ENCODE measurements at regions not wholly inside any gene's neighbourhood (a gene's known extent, or its start where the extent isn't known, plus 50 kb on each side); places are given as distances from the start of the nearest gene placed in this dataset.
"Not testable (repeated sequence)": the region's sequence is repeated elsewhere in the genome, so short reads cannot be mapped to it uniquely, and the experiment has no call there.

DNA sequence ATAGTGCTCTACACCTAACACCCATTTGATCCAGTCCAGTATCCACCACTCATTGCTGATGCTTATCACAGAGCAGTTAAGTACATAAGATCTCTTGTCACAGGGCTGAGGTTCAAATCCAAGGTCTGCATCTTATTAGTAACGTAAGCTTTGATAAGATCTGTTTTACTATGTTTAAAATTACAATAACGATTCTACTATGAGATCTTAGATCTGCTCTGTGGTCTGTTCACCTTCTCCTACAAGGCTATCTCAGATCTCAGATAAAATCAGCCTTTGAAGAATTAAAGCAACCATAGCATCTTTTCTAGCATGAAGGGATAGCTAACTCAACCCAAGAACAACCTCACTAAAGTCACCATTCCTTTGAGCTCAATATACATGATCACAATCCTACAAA is 431.0 kb upstream of the RORB start:
- no peak for DNase-seq (ENCODE audit: low read depth)
- H3K4me3 ChIP-seq (replicated peaks; ENCODE audit: low read depth, low read length): no peak overlapping the region
- TF ChIP-seq, protein P1, sequence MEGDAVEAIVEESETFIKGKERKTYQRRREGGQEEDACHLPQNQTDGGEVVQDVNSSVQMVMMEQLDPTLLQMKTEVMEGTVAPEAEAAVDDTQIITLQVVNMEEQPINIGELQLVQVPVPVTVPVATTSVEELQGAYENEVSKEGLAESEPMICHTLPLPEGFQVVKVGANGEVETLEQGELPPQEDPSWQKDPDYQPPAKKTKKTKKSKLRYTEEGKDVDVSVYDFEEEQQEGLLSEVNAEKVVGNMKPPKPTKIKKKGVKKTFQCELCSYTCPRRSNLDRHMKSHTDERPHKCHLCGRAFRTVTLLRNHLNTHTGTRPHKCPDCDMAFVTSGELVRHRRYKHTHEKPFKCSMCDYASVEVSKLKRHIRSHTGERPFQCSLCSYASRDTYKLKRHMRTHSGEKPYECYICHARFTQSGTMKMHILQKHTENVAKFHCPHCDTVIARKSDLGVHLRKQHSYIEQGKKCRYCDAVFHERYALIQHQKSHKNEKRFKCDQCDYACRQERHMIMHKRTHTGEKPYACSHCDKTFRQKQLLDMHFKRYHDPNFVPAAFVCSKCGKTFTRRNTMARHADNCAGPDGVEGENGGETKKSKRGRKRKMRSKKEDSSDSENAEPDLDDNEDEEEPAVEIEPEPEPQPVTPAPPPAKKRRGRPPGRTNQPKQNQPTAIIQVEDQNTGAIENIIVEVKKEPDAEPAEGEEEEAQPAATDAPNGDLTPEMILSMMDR (IDR thresholded peaks at IDR 0.05; ENCODE audit: low read length, missing control alignments): no peak

DNA sequence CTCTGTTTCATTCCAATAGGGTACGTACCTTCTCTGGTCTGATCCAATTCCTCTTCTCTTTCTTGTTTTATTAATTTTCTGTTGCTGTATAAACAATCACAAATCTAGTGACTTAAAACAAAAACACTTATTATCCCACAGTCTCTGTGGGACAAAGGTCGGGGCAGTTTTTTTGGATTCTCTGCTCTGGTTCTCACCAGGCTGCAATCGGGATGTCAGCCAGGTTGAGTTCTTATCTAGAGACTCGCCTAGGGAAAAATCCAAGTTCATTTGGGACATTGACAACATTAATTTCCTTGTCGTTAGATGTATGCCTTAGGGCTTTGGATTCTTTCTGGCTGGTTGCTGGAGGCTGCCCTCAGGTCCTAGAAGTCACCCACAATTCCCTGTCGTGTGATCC is 430.5 kb upstream of the RORB start:
- TF ChIP-seq, protein P1 (IDR thresholded peaks at IDR 0.05; ENCODE audit: low read length, missing control alignments): no peak
- no peak for DNase-seq (ENCODE audit: low read depth)
- no peak overlapping the region for H3K4me3 ChIP-seq (replicated peaks; ENCODE audit: low read depth, low read length)

DNA sequence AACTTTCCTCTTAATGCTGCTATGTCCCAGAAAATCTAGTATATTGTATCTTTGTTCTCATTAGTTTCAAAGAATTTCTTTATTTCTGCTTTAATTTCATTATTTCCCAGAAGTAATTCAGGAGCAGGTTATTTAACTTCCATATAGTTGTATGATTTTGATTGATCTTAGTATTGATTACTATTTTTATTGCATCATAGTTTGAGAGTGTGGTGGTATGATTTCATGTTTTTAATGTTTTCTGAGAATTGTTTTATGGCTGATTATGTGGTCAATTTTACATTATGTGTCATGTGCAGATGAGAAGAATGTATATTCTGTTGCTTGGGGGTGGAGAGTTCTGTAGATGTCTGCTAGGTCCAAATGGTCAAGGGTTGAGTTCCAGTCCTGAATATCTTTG is 425.6 kb upstream of the RORB start:
- no peak overlapping the region for H3K4me3 ChIP-seq (replicated peaks; ENCODE audit: low read depth, low read length)
- TF ChIP-seq, protein P1 (IDR thresholded peaks at IDR 0.05; ENCODE audit: low read length, missing control alignments): no peak
- no peak for DNase-seq (ENCODE audit: low read depth)

DNA sequence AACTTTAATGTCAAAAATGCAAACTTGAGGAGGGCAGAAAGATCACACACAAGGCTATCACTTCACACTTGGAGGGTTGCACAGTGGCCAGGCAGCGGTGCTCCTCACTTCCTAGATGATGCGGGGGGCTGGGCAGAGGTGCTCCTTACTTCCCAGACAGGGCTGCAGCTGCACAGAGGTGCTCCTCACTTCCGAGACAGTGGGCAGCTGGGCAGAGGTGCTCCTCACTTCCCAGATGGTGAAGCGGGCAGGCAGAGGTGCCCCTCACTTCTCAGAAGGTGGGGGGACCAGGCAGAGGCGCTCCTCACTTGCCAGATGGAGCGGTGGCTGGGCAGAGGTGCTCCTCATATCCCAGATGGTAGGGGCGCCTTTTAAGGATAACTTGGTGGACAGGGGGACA is 423.2 kb upstream of the RORB start:
- H3K4me3 ChIP-seq (replicated peaks; ENCODE audit: low read depth, low read length): no peak overlapping the region
- no peak for DNase-seq (ENCODE audit: low read depth)
- TF ChIP-seq, protein P1 (IDR thresholded peaks at IDR 0.05; ENCODE audit: low read length, missing control alignments): no peak

DNA sequence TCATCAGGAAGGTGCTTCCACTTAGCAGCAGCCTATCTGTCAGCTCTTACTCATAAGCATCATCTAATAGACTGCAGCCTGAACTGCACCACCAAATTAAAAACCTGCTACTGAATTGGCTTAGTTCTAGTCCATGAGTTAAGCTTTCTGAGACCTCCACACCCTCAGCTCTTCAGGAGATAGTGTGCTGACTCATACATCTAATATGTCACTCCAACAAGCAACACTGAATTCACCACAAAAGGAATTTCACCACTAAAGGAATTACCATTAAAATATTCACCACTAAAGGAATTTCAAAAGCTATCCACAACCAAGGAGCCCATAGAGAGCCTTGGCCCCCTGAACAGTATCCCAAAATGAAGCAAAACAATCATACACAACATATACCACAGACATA is 418.5 kb upstream of the RORB start:
- H3K4me3 ChIP-seq (replicated peaks; ENCODE audit: low read depth, low read length): no peak overlapping the region
- TF ChIP-seq, protein P1 (IDR thresholded peaks at IDR 0.05; ENCODE audit: low read length, missing control alignments): no peak
- no peak for DNase-seq (ENCODE audit: low read depth)

DNA sequence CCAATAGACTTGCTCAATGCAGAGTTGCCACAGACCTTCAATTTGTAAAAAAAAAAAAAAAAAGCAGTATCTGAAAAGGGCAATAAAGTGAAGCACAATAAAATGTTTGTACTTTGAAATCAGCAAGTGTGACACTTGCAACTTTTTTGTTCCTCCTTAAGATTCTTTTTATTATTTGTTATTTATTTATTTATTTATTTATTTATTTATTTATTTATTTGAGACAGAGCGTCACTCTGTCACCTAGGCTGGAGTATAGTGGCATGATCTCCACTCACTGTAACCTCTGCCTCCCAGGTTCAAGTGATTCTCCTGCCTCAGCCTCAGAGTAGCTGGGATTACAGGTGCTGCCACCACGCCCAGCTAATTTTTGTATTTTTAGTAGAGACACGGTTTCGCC is 416.5 kb upstream of the RORB start:
- not testable (repeated sequence) for H3K4me3 ChIP-seq (replicated peaks; ENCODE audit: low read depth, low read length); DNase-seq (ENCODE audit: low read depth)

DNA sequence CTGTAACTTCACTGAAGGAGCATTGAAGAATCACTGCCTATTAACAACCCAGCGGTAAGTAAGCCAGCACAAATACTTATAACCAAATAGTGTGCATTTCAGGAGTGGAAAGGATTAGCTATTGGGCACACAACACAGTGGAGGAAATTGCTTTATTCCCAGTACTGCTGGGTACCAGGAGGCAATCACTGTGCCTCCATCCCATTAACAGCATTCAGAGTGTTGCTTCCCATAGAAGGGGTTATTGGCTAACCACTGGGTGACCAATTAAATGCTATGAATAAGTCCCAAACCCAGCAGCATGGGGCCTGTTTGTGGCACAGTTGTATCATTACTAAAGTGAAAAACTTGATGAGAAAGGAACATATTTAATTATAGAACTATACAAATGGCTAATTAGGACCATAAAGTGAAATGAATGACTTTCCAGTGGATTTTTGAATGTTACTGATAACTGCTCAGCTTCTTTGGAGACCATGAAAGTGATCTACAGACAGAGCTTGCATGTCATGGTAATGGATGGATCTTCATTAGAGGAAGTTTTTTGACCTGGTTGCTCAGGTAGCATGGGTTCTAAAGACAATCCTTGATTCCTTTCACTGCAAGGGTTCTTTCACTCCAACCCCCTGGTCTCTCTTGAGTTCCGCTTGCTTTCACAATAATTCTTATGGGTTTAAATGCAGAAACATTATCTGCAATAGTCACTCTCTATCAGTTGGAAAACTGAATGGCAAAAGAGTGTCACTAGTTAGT is 413.3 kb upstream of the RORB start:
- H3K4me3 ChIP-seq (replicated peaks; ENCODE audit: low read depth, low read length): no peak overlapping the region
- no peak for DNase-seq (ENCODE audit: low read depth)
- TF ChIP-seq, protein P1 (IDR thresholded peaks at IDR 0.05; ENCODE audit: low read length, missing control alignments): no peak

DNA sequence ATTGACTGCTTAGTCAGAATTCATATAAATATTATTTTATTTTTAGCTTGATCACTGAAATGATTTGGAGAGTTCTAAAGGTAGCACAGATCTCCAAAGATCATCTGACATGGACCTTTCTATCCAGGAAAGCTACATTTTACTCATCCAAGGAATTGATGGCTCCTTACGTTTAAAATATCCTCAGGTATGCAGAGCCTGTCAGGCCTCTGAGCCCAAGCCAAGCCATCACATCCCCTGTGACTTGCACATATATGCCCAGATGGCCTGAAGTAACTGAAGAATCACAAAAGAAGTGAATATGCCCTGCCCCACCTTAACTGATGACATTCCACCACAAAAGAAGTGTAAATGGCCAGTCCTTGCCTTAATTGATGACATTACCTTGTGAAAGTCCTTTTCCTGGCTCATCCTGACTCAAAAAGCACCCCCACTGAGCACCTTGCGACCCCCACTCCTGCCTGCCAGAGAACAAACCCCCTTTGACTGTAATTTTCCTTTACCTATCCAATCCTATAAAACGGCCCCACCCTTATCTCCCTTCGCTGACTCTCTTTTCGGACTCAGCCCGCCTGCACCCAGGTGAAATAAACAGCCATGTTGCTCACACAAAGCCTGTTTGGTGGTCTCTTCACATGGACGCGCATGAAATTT is 411.6 kb upstream of the RORB start:
- not testable (repeated sequence) for DNase-seq (ENCODE audit: low read depth); H3K4me3 ChIP-seq (replicated peaks; ENCODE audit: low read depth, low read length)

DNA sequence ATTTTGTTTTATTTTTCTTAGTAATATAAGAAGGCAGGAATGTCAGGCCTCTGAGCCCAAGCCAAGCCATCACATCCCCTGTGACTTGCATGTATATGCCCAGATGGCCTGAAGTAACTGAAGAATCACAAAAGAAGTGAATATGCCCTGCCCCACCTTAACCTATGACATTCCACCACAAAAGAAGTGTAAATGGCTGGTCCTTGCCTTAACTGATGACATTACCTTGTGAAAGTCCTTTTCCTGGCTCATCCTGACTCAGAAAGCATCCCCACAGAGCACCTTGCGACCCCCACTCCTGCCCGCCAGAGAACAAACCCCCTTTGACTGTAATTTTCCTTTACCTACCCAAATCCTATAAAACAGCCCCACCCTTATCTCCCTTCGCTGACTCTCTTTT is 406.2 kb upstream of the RORB start:
- not testable (repeated sequence) for DNase-seq (ENCODE audit: low read depth); H3K4me3 ChIP-seq (replicated peaks; ENCODE audit: low read depth, low read length)

Measured in fibroblast of pulmonary artery (primary cell).